ENCODE measurements at regions not wholly inside any gene's neighbourhood (a gene's known extent, or its start where the extent isn't known, plus 50 kb on each side); places are given as distances from the start of the nearest gene placed in this dataset.
A peak's percentile ranks its signal among the peaks of the same experiment; 100 is the strongest.

- Histone ChIP-seq H3K4me3 (ENCODE audit: low read length, poor library complexity, severe bottlenecking) (peak overlapping the region; percentile 59), H3K9me3 (ENCODE audit: insufficient read depth, low read depth, low read length) (no peaks in the 10 kb centered on the region), H3K4me1 (ENCODE audit: insufficient read depth, low read length, poor library complexity, severe bottlenecking) (peaks cover 29% of the 10 kb centered on the region), H3K79me2 (ENCODE audit: insufficient read depth, low read length) (no peaks in the 10 kb centered on the region), H3F3A (ENCODE audit: low read depth) (no peaks in the 10 kb centered on the region), H3K9ac (ENCODE audit: low read depth, low read length, poor library complexity, severe bottlenecking) (no peak overlapping the region), H3K9me2 (replicated peaks; ENCODE audit: low read depth, low read length) (no peaks in the 10 kb centered on the region), H3K27me3 (ENCODE audit: insufficient read depth, low read length, poor library complexity, severe bottlenecking) (peaks cover 15% of the 10 kb centered on the region), H2AFZ (ENCODE audit: low read length) (no peak overlapping the region), H4K20me1 (ENCODE audit: insufficient read depth, low read length, poor library complexity, severe bottlenecking) (no peaks in the 10 kb centered on the region), H3K36me3 (ENCODE audit: insufficient read depth, low read length) (no peaks in the 10 kb centered on the region), H3K4me2 (ENCODE audit: low read depth, low read length, poor library complexity, severe bottlenecking) (peak overlapping the region; percentile 75)
- no peak for TF ChIP-seq CTCF (conservative IDR thresholded peaks at IDR 0.05; ENCODE audit: low read length)
- TF ChIP-seq EZH2phosphoT487 (IDR thresholded peaks at IDR 0.05; ENCODE audit: borderline replicate concordance), result no peak
Observed at GRCh38 chr2:204108781-204109295, 172.3 kb downstream of the ICOS start.

GRCh38 chr2:204109681-204110080 lies 173.1 kb downstream of the ICOS start:
- H2AFZ ChIP-seq (ENCODE audit: low read length), result no peak overlapping the region
- TF ChIP-seq CTCF (conservative IDR thresholded peaks at IDR 0.05; ENCODE audit: low read length) (no peak), EZH2phosphoT487 (IDR thresholded peaks at IDR 0.05; ENCODE audit: borderline replicate concordance) (no peak)
- H3K4me2 ChIP-seq (ENCODE audit: low read depth, low read length, poor library complexity, severe bottlenecking), result peak overlapping the region; percentile 75
- no peaks in the 10 kb centered on the region for H3K36me3 ChIP-seq (ENCODE audit: insufficient read depth, low read length)
- peaks cover 34% of the 10 kb centered on the region for H3K4me1 ChIP-seq (ENCODE audit: insufficient read depth, low read length, poor library complexity, severe bottlenecking)
- H3F3A ChIP-seq (ENCODE audit: low read depth), result no peaks in the 10 kb centered on the region
- H3K27me3 ChIP-seq (ENCODE audit: insufficient read depth, low read length, poor library complexity, severe bottlenecking), result peaks cover 10% of the 10 kb centered on the region
- H3K9me2 ChIP-seq (replicated peaks; ENCODE audit: low read depth, low read length), result no peaks in the 10 kb centered on the region
- H3K9me3 ChIP-seq (ENCODE audit: insufficient read depth, low read depth, low read length), result no peaks in the 10 kb centered on the region
- no peak overlapping the region for H3K9ac ChIP-seq (ENCODE audit: low read depth, low read length, poor library complexity, severe bottlenecking)
- H3K4me3 ChIP-seq (ENCODE audit: low read length, poor library complexity, severe bottlenecking), result peak overlapping the region; percentile 59
- H3K79me2 ChIP-seq (ENCODE audit: insufficient read depth, low read length), result no peaks in the 10 kb centered on the region
- H4K20me1 ChIP-seq (ENCODE audit: insufficient read depth, low read length, poor library complexity, severe bottlenecking), result no peaks in the 10 kb centered on the region

GRCh38 chr2:204110338-204110741 lies 173.8 kb downstream of the ICOS start:
- H3K9me2 ChIP-seq (replicated peaks; ENCODE audit: low read depth, low read length), result no peaks in the 10 kb centered on the region
- H3K27me3 ChIP-seq (ENCODE audit: insufficient read depth, low read length, poor library complexity, severe bottlenecking), result peaks cover 6% of the 10 kb centered on the region
- no peak overlapping the region for H2AFZ ChIP-seq (ENCODE audit: low read length)
- H3K9ac ChIP-seq (ENCODE audit: low read depth, low read length, poor library complexity, severe bottlenecking), result no peak overlapping the region
- peak overlapping the region; percentile 59 for H3K4me3 ChIP-seq (ENCODE audit: low read length, poor library complexity, severe bottlenecking)
- H3K36me3 ChIP-seq (ENCODE audit: insufficient read depth, low read length), result no peaks in the 10 kb centered on the region
- H3K79me2 ChIP-seq (ENCODE audit: insufficient read depth, low read length), result no peaks in the 10 kb centered on the region
- no peaks in the 10 kb centered on the region for H3K9me3 ChIP-seq (ENCODE audit: insufficient read depth, low read depth, low read length)
- peak overlapping the region; percentile 75 for H3K4me2 ChIP-seq (ENCODE audit: low read depth, low read length, poor library complexity, severe bottlenecking)
- no peak for TF ChIP-seq EZH2phosphoT487 (IDR thresholded peaks at IDR 0.05; ENCODE audit: borderline replicate concordance)
- H4K20me1 ChIP-seq (ENCODE audit: insufficient read depth, low read length, poor library complexity, severe bottlenecking), result no peaks in the 10 kb centered on the region
- no peaks in the 10 kb centered on the region for H3F3A ChIP-seq (ENCODE audit: low read depth)
- peaks cover 34% of the 10 kb centered on the region for H3K4me1 ChIP-seq (ENCODE audit: insufficient read depth, low read length, poor library complexity, severe bottlenecking)
